ENCODE measurements at regions not wholly inside any gene's neighbourhood (a gene's known extent, or its start where the extent isn't known, plus 50 kb on each side); places are given as distances from the start of the nearest gene placed in this dataset.
A peak's percentile ranks its signal among the peaks of the same experiment; 100 is the strongest.

DNA sequence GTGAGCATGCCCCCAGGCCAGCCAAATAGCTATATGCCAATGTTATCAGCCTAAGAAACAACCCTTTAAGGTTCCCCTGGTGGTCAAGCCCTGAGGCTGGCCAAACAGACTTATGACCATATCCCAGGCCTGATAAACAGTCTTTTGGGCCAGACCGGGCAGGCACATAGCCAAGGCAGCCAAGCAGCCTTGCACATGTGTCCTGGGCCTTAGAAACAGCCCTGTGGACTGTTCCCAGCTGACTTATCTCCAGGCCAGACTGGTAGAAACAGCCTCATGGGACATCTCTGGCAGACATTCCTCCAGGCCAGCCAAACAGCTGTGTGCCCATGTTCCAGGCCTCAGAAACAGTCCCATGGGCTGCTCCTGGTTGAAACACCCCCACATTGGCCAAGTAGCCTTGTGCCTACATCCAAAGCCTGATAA, 295.0 kb upstream of the MGAT4C start:
- Histone ChIP-seq H3K9me3 (ENCODE audit: control insufficient read depth in 5 of 5, low read length in 5 of 5) (no peaks in the 10 kb centered on the region), H3K27ac (ENCODE audit: low read depth, low read length) (no peak overlapping the region), H3K4me1 (ENCODE audit: control insufficient read depth in 5 of 5, insufficient read depth in 5 of 5, low read length in 5 of 5) (peaks cover 0 to 17% (median 10%) of the 10 kb centered on the region in 5 donors), H3K9ac (ENCODE audit: low read length in 5 of 5) (no peak overlapping the region), H3K36me3 (ENCODE audit: control insufficient read depth in 5 of 5, insufficient read depth in 5 of 5, low read length in 5 of 5) (no peaks in the 10 kb centered on the region), H3K27me3 (ENCODE audit: control insufficient read depth in 5 of 5, insufficient read depth in 4 of 5, low read length in 5 of 5) (no peaks in the 10 kb centered on the region), H3K4me3 (ENCODE audit: low read depth in 1 of 5, low read length in 5 of 5) (peak overlapping the region in 1 of 5 donors; percentile 23)

DNA sequence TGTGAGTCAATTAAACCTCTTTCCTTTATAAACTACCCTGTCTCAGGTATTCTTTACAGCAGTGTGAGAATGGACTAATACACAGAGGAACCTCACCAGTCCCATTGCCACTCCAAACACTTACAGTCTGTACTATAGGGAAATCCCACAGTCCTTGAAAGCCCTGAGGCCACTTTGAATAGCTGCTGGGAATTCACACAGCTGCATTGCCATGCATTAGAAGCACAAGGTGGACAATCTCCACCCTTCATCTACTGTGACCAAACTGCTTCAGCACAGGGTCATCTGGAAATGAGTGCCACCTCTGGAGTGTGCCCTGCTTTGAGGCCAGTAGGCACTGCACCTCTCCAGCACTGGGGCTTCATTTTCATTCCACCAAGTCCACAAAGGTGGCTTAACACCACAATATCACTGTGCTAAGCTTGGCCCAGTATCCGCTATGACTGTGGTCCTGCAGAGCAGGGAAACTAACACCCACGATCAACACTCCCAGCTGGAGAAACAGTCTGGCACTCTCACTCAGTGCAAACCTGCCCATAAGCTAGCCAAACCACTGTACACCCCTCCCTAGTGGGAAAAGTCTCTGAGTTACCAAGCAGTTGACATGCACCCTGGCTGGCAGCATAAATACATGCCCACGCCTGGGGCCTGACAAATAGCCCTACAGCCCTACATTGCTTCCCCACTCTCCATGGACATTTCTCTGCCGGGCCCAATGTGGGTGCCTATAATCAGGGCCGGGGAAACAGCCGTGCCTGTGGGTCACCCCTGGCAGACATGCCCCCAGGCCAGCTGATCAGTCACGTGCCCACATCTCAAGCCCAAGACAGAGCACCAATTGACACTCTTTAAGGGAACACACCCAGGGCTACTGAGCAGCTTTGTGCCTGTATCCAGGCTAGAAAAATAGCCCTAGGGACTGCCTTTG, 294.3 kb upstream of the MGAT4C start:
- H3K4me3 ChIP-seq (ENCODE audit: low read depth in 1 of 5, low read length in 5 of 5): no peak overlapping the region
- no peak overlapping the region for H3K27ac ChIP-seq (ENCODE audit: low read depth, low read length)
- no peak overlapping the region for H3K9ac ChIP-seq (ENCODE audit: low read length in 5 of 5)

DNA sequence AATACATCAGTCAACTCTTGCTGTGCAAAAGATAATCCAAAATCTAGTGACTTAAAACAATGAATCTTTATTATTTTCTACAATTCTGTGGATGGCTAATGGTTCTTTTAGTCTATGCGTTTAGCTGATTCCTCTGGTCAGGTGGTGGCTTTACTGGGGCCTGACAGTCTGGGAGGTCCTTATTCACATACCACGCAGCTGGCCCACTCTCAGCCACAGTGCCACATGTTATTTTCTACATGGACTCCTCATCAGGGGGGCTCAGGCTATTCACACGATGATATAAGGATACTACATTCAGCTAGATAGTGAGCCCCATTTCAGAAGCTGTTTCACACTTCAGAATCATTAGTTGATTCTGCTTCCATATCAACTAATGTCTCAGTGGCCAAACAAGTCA, 287.5 kb upstream of the MGAT4C start:
- H3K9me3 ChIP-seq (ENCODE audit: control insufficient read depth in 5 of 5, low read length in 5 of 5): no peaks in the 10 kb centered on the region

More for the DNA sequence above, 294.3 kb upstream of the MGAT4C start:
- Histone ChIP-seq H3K4me1 (ENCODE audit: control insufficient read depth in 5 of 5, insufficient read depth in 5 of 5, low read length in 5 of 5) (peaks cover 0 to 17% (median 10%) of the 10 kb centered on the region in 5 donors), H3K36me3 (ENCODE audit: control insufficient read depth in 5 of 5, insufficient read depth in 5 of 5, low read length in 5 of 5) (no peaks in the 10 kb centered on the region), H3K9me3 (ENCODE audit: control insufficient read depth in 5 of 5, low read length in 5 of 5) (no peaks in the 10 kb centered on the region), H3K27me3 (ENCODE audit: control insufficient read depth in 5 of 5, insufficient read depth in 4 of 5, low read length in 5 of 5) (no peaks in the 10 kb centered on the region)

DNA sequence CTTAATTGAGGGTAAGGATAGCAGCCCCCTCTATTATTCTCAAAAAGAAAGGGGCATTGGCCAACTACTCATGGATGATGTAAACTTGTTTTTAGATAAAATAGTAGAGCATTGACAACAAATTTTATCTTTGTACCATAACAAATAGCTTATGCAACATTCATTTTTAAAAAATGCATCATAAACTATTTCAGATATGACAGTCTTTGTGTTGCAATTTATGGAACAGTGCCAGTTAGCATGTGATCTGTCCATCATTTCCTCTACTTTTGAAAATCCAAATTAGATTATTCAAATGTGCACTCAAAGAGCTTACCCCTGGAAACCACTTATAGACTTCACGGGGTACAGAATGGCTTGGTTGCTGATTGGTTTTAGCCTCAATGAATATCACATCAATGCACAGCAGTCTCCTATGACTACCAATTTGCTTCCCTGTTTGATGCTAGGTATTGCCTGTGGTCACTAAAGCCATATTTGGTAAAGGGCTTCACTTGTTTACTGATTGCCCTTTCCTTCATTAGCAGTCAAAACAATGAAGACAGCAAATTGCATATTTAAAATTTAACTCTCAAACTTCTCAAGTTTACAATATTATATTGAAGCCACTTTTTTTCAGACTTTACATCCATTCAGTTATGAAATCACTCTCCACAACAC, 274.9 kb upstream of the MGAT4C start:
- H3K36me3 ChIP-seq (ENCODE audit: control insufficient read depth in 5 of 5, insufficient read depth in 5 of 5, low read length in 5 of 5): no peaks in the 10 kb centered on the region
- H3K9ac ChIP-seq (ENCODE audit: low read length in 5 of 5): no peak overlapping the region
- peaks cover 0 to 3% (median 0%) of the 10 kb centered on the region in 5 donors for H3K9me3 ChIP-seq (ENCODE audit: control insufficient read depth in 5 of 5, low read length in 5 of 5)
- peaks cover 0 to 8% (median 0%) of the 10 kb centered on the region in 5 donors for H3K4me1 ChIP-seq (ENCODE audit: control insufficient read depth in 5 of 5, insufficient read depth in 5 of 5, low read length in 5 of 5)
- no peak overlapping the region for H3K27ac ChIP-seq (ENCODE audit: low read depth, low read length)
- no peaks in the 10 kb centered on the region for H3K27me3 ChIP-seq (ENCODE audit: control insufficient read depth in 5 of 5, insufficient read depth in 4 of 5, low read length in 5 of 5)
- no peak overlapping the region for H3K4me3 ChIP-seq (ENCODE audit: low read depth in 1 of 5, low read length in 5 of 5)

More for the DNA sequence above, 287.5 kb upstream of the MGAT4C start:
- no peaks in the 10 kb centered on the region for H3K36me3 ChIP-seq (ENCODE audit: control insufficient read depth in 5 of 5, insufficient read depth in 5 of 5, low read length in 5 of 5)
- H3K4me3 ChIP-seq (ENCODE audit: low read depth in 1 of 5, low read length in 5 of 5): no peak overlapping the region
- H3K4me1 ChIP-seq (ENCODE audit: control insufficient read depth in 5 of 5, insufficient read depth in 5 of 5, low read length in 5 of 5): no peaks in the 10 kb centered on the region
- no peak overlapping the region for H3K9ac ChIP-seq (ENCODE audit: low read length in 5 of 5)
- no peak overlapping the region for H3K27ac ChIP-seq (ENCODE audit: low read depth, low read length)
- no peaks in the 10 kb centered on the region for H3K27me3 ChIP-seq (ENCODE audit: control insufficient read depth in 5 of 5, insufficient read depth in 4 of 5, low read length in 5 of 5)

DNA sequence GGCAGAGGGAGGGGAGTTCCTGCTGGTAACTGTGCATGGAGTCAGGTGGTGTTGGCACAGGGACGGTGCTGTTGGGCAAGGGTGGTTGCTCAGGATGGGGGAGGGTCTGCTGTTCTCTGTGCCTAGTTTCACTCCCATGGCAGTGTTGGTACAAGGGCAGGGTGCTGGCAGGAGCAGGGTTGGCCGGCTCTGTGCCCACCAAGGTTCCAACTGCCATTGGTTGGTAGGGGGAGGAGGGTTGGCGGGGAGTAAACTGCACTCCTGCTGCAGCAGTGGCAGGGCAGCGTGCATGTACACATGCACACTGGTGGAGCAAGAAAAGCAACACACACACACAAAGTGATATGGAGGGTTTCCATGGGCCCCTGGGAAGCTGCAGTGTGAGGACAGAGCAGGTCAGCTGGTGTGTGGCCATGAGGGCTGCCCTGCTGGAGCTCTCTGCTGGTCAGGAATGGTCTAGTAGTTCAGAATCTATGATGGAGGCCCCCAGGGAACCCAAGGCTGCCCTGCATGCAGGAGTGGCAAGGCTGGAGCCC, 269.9 kb upstream of the MGAT4C start:
- H3K9me3 ChIP-seq (ENCODE audit: control insufficient read depth in 5 of 5, low read length in 5 of 5): peaks cover 3 to 22% (median 17%) of the 10 kb centered on the region in 5 donors
- no peak overlapping the region for H3K4me3 ChIP-seq (ENCODE audit: low read depth in 1 of 5, low read length in 5 of 5)
- peaks cover 0 to 6% (median 0%) of the 10 kb centered on the region in 5 donors for H3K4me1 ChIP-seq (ENCODE audit: control insufficient read depth in 5 of 5, insufficient read depth in 5 of 5, low read length in 5 of 5)
- no peak overlapping the region for H3K27ac ChIP-seq (ENCODE audit: low read depth, low read length)
- no peaks in the 10 kb centered on the region for H3K36me3 ChIP-seq (ENCODE audit: control insufficient read depth in 5 of 5, insufficient read depth in 5 of 5, low read length in 5 of 5)
- no peak overlapping the region for H3K9ac ChIP-seq (ENCODE audit: low read length in 5 of 5)
- no peaks in the 10 kb centered on the region for H3K27me3 ChIP-seq (ENCODE audit: control insufficient read depth in 5 of 5, insufficient read depth in 4 of 5, low read length in 5 of 5)

DNA sequence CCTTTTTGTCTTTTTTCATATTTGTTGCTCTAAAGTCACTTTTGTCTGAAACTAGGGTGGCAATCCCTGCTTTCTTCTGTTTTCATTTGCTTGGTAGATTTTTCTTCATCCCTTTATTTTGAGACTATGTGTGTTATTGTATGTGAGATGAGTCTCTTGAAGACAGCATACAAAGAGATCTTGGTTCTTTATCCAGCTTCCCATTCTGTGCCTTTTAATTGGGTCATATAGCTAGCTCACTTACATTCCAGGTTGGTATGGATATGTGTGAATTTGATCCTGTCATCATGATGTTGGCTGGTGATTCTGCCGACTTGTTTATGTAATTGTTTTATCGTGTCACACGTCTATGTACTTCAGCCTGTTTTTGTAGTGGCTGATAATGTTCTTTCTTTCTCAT, 267.7 kb upstream of the MGAT4C start:
- H3K27ac ChIP-seq (ENCODE audit: low read depth, low read length): no peak overlapping the region
- no peak overlapping the region for H3K9ac ChIP-seq (ENCODE audit: low read length in 5 of 5)
- H3K4me3 ChIP-seq (ENCODE audit: low read depth in 1 of 5, low read length in 5 of 5): no peak overlapping the region
- H3K36me3 ChIP-seq (ENCODE audit: control insufficient read depth in 5 of 5, insufficient read depth in 5 of 5, low read length in 5 of 5): no peaks in the 10 kb centered on the region
- H3K27me3 ChIP-seq (ENCODE audit: control insufficient read depth in 5 of 5, insufficient read depth in 4 of 5, low read length in 5 of 5): no peaks in the 10 kb centered on the region
- peaks cover 3 to 22% (median 17%) of the 10 kb centered on the region in 5 donors for H3K9me3 ChIP-seq (ENCODE audit: control insufficient read depth in 5 of 5, low read length in 5 of 5)
- H3K4me1 ChIP-seq (ENCODE audit: control insufficient read depth in 5 of 5, insufficient read depth in 5 of 5, low read length in 5 of 5): no peaks in the 10 kb centered on the region

DNA sequence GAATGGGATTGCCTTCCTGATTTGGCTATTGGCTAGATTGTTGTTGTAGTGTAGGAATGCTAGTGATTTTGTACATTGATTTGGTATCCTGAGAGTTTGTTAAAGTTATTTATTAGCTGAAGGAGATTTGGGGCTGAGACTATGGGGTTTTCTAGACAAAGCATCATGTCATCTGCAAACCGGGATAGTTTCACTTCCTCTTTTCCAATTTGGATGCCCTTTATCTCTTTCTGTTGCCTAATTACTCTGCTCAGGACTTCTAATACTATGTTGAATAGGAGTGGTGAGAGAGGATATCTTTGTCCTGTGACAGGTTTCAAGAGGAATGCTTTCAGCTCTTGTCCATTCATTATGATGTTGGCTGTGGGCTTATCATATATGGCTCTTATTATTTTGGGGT, 265.7 kb upstream of the MGAT4C start:
- no peak overlapping the region for H3K27ac ChIP-seq (ENCODE audit: low read depth, low read length)
- no peak overlapping the region for H3K4me3 ChIP-seq (ENCODE audit: low read depth in 1 of 5, low read length in 5 of 5)

DNA sequence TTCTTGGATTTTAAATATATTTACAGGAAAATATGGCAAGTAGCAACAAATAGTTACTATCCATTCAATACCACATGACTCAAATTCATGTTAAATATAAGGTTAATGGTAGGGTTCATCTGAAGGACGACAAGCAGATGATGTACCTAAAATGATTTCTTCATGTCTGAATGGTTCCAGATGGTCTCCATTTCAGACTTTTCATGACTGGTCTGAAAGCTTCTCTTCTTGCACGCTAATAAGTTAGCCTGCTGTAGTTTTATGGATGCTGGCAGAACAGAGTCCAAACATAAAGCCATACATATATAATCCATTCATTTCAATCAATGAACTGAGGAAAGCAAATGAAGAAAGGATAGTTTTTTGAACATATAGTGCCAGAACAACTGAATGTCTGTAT, 257.0 kb upstream of the MGAT4C start:
- H3K27me3 ChIP-seq (ENCODE audit: control insufficient read depth in 5 of 5, insufficient read depth in 4 of 5, low read length in 5 of 5): no peaks in the 10 kb centered on the region
- H3K36me3 ChIP-seq (ENCODE audit: control insufficient read depth in 5 of 5, insufficient read depth in 5 of 5, low read length in 5 of 5): no peaks in the 10 kb centered on the region
- H3K4me1 ChIP-seq (ENCODE audit: control insufficient read depth in 5 of 5, insufficient read depth in 5 of 5, low read length in 5 of 5): peaks cover 0 to 12% (median 8%) of the 10 kb centered on the region in 5 donors
- H3K27ac ChIP-seq (ENCODE audit: low read depth, low read length): no peak overlapping the region
- no peak overlapping the region for H3K9ac ChIP-seq (ENCODE audit: low read length in 5 of 5)
- H3K4me3 ChIP-seq (ENCODE audit: low read depth in 1 of 5, low read length in 5 of 5): no peak overlapping the region
- H3K9me3 ChIP-seq (ENCODE audit: control insufficient read depth in 5 of 5, low read length in 5 of 5): no peaks in the 10 kb centered on the region

More for the DNA sequence above, 265.7 kb upstream of the MGAT4C start:
- Histone ChIP-seq H3K36me3 (ENCODE audit: control insufficient read depth in 5 of 5, insufficient read depth in 5 of 5, low read length in 5 of 5) (no peaks in the 10 kb centered on the region), H3K27me3 (ENCODE audit: control insufficient read depth in 5 of 5, insufficient read depth in 4 of 5, low read length in 5 of 5) (no peaks in the 10 kb centered on the region), H3K9me3 (ENCODE audit: control insufficient read depth in 5 of 5, low read length in 5 of 5) (peaks cover 3 to 22% (median 17%) of the 10 kb centered on the region in 5 donors), H3K4me1 (ENCODE audit: control insufficient read depth in 5 of 5, insufficient read depth in 5 of 5, low read length in 5 of 5) (no peaks in the 10 kb centered on the region), H3K9ac (ENCODE audit: low read length in 5 of 5) (no peak overlapping the region)

DNA sequence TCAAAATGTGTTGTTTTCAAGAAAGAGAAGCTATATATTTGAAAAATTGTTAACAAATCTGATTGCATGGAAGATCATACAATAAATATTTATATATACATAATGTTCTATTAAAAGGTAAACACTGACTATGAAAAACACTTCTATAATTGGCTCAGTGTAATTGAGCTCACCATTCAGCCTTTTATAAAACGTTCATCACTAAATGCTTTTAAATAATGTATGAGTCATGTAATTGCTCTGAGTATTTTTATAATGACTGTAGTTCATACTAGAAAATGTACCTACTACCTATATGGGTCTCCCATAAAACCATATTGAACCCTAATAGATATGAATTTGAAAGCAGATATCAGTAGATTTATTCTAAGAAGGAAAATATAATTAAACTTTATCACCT, 240.4 kb upstream of the MGAT4C start:
- Histone ChIP-seq H3K27me3 (ENCODE audit: control insufficient read depth in 5 of 5, insufficient read depth in 4 of 5, low read length in 5 of 5) (no peaks in the 10 kb centered on the region), H3K4me3 (ENCODE audit: low read depth in 1 of 5, low read length in 5 of 5) (no peak overlapping the region), H3K9ac (ENCODE audit: low read length in 5 of 5) (no peak overlapping the region), H3K4me1 (ENCODE audit: control insufficient read depth in 5 of 5, insufficient read depth in 5 of 5, low read length in 5 of 5) (no peaks in the 10 kb centered on the region), H3K36me3 (ENCODE audit: control insufficient read depth in 5 of 5, insufficient read depth in 5 of 5, low read length in 5 of 5) (no peaks in the 10 kb centered on the region), H3K27ac (ENCODE audit: low read depth, low read length) (no peak overlapping the region), H3K9me3 (ENCODE audit: control insufficient read depth in 5 of 5, low read length in 5 of 5) (no peaks in the 10 kb centered on the region)

DNA sequence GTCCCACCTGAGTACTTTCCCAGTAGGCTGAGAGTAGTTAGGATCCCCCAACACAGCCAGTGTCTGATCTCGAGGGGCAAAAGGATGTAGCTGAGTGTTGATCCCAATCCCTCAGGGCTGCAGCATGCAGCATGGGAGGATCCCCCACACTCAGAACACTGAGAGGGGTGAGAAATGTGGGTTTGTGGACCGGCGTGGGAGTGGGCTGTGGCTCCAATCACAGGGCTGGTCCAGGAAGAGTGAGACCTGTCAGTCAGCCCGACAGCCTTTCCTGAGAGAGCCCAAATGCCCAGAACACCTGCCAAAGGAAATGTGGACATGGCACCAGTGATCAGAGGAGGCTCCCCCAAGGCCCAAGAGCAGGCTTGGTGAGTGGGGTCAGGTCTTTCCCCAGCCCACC, 228.3 kb upstream of the MGAT4C start:
- Histone ChIP-seq H3K9ac (ENCODE audit: low read length in 5 of 5) (no peak overlapping the region), H3K36me3 (ENCODE audit: control insufficient read depth in 5 of 5, insufficient read depth in 5 of 5, low read length in 5 of 5) (no peaks in the 10 kb centered on the region), H3K9me3 (ENCODE audit: control insufficient read depth in 5 of 5, low read length in 5 of 5) (peaks cover 0 to 4% (median 0%) of the 10 kb centered on the region in 5 donors), H3K4me3 (ENCODE audit: low read depth in 1 of 5, low read length in 5 of 5) (no peak overlapping the region), H3K27ac (ENCODE audit: low read depth, low read length) (no peak overlapping the region), H3K27me3 (ENCODE audit: control insufficient read depth in 5 of 5, insufficient read depth in 4 of 5, low read length in 5 of 5) (no peaks in the 10 kb centered on the region), H3K4me1 (ENCODE audit: control insufficient read depth in 5 of 5, insufficient read depth in 5 of 5, low read length in 5 of 5) (no peaks in the 10 kb centered on the region)
